MM.1S (cell line): ENCODE measurements at regions not wholly inside any gene's neighbourhood (a gene's known extent, or its start where the extent isn't known, plus 50 kb on each side); places are given as distances from the start of the nearest gene placed in this dataset.

Source experiments
- DNase-seq: peaks from one replicate; pipeline ENCODE4 v3.0.0-alpha.2; 2015
- H2AFZ ChIP-seq: fragments of 300-600 bp; sonication (generic); 2 replicates; pipeline ENCODE4 v1.6.0; 2016; ENCODE audit warnings: antibody characterized with exemption, low read length
- H3F3A ChIP-seq: fragments of 300-600 bp; sonication (generic); 2 replicates; pipeline ENCODE4 v1.6.1; 2016; ENCODE audit warnings: mild to moderate bottlenecking, antibody characterized with exemption, low read length, moderate library complexity, mixed read lengths; ENCODE audit not compliant: insufficient read depth
- H3K27ac ChIP-seq: fragments of 300-600 bp; sonication (generic); 2 replicates; pipeline ENCODE4 v1.5.1; 2016; ENCODE audit warnings: mild to moderate bottlenecking, low read length
- H3K27me3 ChIP-seq: fragments of 300-600 bp; sonication (generic); replicated peaks from 2 replicates; pipeline ENCODE4 v1.6.0; 2016; ENCODE audit warnings: low read length; ENCODE audit not compliant: insufficient read depth
- H3K36me3 ChIP-seq: fragments of 300-600 bp; sonication (generic); replicated peaks from 2 replicates; pipeline ENCODE4 v1.6.1; 2016; ENCODE audit warnings: mild to moderate bottlenecking, low read length, mixed read lengths; ENCODE audit not compliant: insufficient read depth
- H3K4me1 ChIP-seq: fragments of 300-600 bp; sonication (generic); 2 replicates; pipeline ENCODE4 v1.6.1; 2016; ENCODE audit warnings: low read length, mixed read lengths
- H3K4me2 ChIP-seq: fragments of 300-600 bp; sonication (generic); 2 replicates; pipeline ENCODE4 v1.6.0; 2016; ENCODE audit warnings: low read depth, low read length
- H3K4me3 ChIP-seq: fragments of 300-600 bp; sonication (generic); 2 replicates; pipeline ENCODE4 v1.5.1; 2016; ENCODE audit warnings: low read length, mixed read lengths
- H3K79me2 ChIP-seq: fragments of 300-600 bp; sonication (generic); 2 replicates; pipeline ENCODE4 v1.6.1; 2016; ENCODE audit warnings: mixed run types, low read length, mixed read lengths
- H3K9ac ChIP-seq: fragments of 300-600 bp; sonication (generic); 2 replicates; pipeline ENCODE4 v1.6.1; 2016; ENCODE audit warnings: low read length, mixed read lengths
- H3K9me2 ChIP-seq: fragments of 300-600 bp; sonication (generic); replicated peaks from 2 replicates; pipeline ENCODE4 v1.6.1; 2016; ENCODE audit warnings: mild to moderate bottlenecking, low read length, mixed read lengths; ENCODE audit not compliant: insufficient read depth
- H3K9me3 ChIP-seq: fragments of 300-600 bp; sonication (generic); replicated peaks from 2 replicates; pipeline ENCODE4 v1.6.1; 2016; ENCODE audit warnings: mild to moderate bottlenecking, low read length, mixed read lengths; ENCODE audit not compliant: insufficient read depth
- H4K20me1 ChIP-seq: fragments of 300-600 bp; sonication (generic); 2 replicates; pipeline ENCODE4 v1.6.1; 2016; ENCODE audit warnings: mild to moderate bottlenecking, low read length, moderate library complexity, mixed read lengths; ENCODE audit not compliant: insufficient read depth
- CTCF ChIP-seq: fragments of 300-600 bp; sonication (generic); IDR thresholded peaks from 2 replicates; pipeline ENCODE4 v1.5.1; 2016; ENCODE audit warnings: antibody characterized with exemption, low read length, mixed read lengths
- EZH2 ChIP-seq: fragments of 300-600 bp; sonication (generic); optimal IDR thresholded peaks from 2 replicates; pipeline ENCODE3; 2017; ENCODE audit warnings: low read depth, mild to moderate bottlenecking, antibody characterized with exemption, low read length, mixed read lengths
- EZH2phosphoT487 ChIP-seq: fragments of 300-600 bp; sonication (generic); IDR thresholded peaks from 2 replicates; pipeline ENCODE4 v1.6.1; 2018; ENCODE audit warnings: antibody characterized with exemption, low read length

GRCh38 chr5:66234241-66234640 lies 90.1 kb downstream of the SREK1 start:
- Histone ChIP-seq H3K79me2 (no peaks in the 10 kb centered on the region), H4K20me1 (no peaks in the 10 kb centered on the region)

GRCh38 chr5:66238435-66238834 lies 94.3 kb downstream of the SREK1 start:
- Histone ChIP-seq H4K20me1 (no peaks in the 10 kb centered on the region), H3K9me2 (no peaks in the 10 kb centered on the region), H3K9me3 (no peaks in the 10 kb centered on the region), H3K27me3 (no peaks in the 10 kb centered on the region), H3K36me3 (no peaks in the 10 kb centered on the region), H3K4me3 (no peak overlapping the region), H3K4me2 (no peak overlapping the region), H3K4me1 (no peaks in the 10 kb centered on the region), H3K79me2 (no peaks in the 10 kb centered on the region), H3K9ac (no peak overlapping the region), H2AFZ (no peak overlapping the region), H3F3A (no peaks in the 10 kb centered on the region), H3K27ac (no peak overlapping the region)
- TF ChIP-seq EZH2phosphoT487: no peak
- TF ChIP-seq CTCF: no peak
- no peak for TF ChIP-seq EZH2
- DNase-seq: no peak

More at GRCh38 chr5:66234241-66234640, 90.1 kb downstream of the SREK1 start:
- H3K36me3 ChIP-seq: no peaks in the 10 kb centered on the region
- H3F3A ChIP-seq: no peaks in the 10 kb centered on the region
- TF ChIP-seq EZH2phosphoT487 (no peak), CTCF (no peak), EZH2 (no peak)
- no peaks in the 10 kb centered on the region for H3K4me1 ChIP-seq
- no peaks in the 10 kb centered on the region for H3K9me3 ChIP-seq
- no peaks in the 10 kb centered on the region for H3K9me2 ChIP-seq
- no peak overlapping the region for H3K4me3 ChIP-seq
- DNase-seq: no peak
- H3K9ac ChIP-seq: no peak overlapping the region
- H3K27ac ChIP-seq: no peak overlapping the region
- H2AFZ ChIP-seq: no peak overlapping the region
- no peaks in the 10 kb centered on the region for H3K27me3 ChIP-seq
- no peak overlapping the region for H3K4me2 ChIP-seq

GRCh38 chr5:66239034-66239433 lies 94.9 kb downstream of the SREK1 start:
- H3K4me3 ChIP-seq: no peak overlapping the region
- H3K79me2 ChIP-seq: no peaks in the 10 kb centered on the region
- H3K9me3 ChIP-seq: no peaks in the 10 kb centered on the region
- H3F3A ChIP-seq: no peaks in the 10 kb centered on the region
- no peak overlapping the region for H3K4me2 ChIP-seq
- no peaks in the 10 kb centered on the region for H3K27me3 ChIP-seq
- H3K36me3 ChIP-seq: no peaks in the 10 kb centered on the region
- no peak overlapping the region for H3K27ac ChIP-seq
- H2AFZ ChIP-seq: no peak overlapping the region
- H3K9ac ChIP-seq: no peak overlapping the region
- H3K4me1 ChIP-seq: no peaks in the 10 kb centered on the region
- no peaks in the 10 kb centered on the region for H4K20me1 ChIP-seq
- DNase-seq: peak; percentile 22
- TF ChIP-seq CTCF (peak; percentile 25), EZH2 (no peak)
- no peaks in the 10 kb centered on the region for H3K9me2 ChIP-seq
